MCF 10A (cell line): ENCODE measurements at regions not wholly inside any gene's neighbourhood (a gene's known extent, or its start where the extent isn't known, plus 50 kb on each side); places are given as distances from the start of the nearest gene placed in this dataset.

ENCODE experiments used
- BruUV-seq: library from RNA; stranded (reverse); fragments of 400-500 nt; replicated peaks from 2 replicates; lab custom pipeline; 2021; lab: Mats Ljungman, UMichigan
- CTCF ChIA-PET: fragments of 300-600 bp; sonication (Branson Sonifier 250); formaldehyde crosslinking; extraction: SDS; loops from one replicate; lab custom pipeline; 2021; ENCODE audit warnings: antibody characterized with exemption, inconsistent platforms; lab: Yijun Ruan, JAX
- POLR2A ChIA-PET: fragments of 300-600, 350-650 bp; sonication (Branson Sonifier 250); formaldehyde crosslinking; extraction: SDS; loops from one replicate; lab custom pipeline; 2020; ENCODE audit warnings: antibody characterized with exemption, inconsistent platforms; lab: Yijun Ruan, JAX
- DNase-seq: peaks from one replicate; pipeline ENCODE4 v3.0.0-alpha.2; 2018; ENCODE audit not compliant: unreplicated experiment
- H3K27ac Mint-ChIP-seq: one replicate; pipeline ENCODE4 v1.8.0; 2022; ENCODE audit warnings: mild to moderate bottlenecking, low read depth, mixed read lengths; ENCODE audit not compliant: unreplicated experiment
- H3K27me3 Mint-ChIP-seq: one replicate; pipeline ENCODE4 v1.8.0; 2022; ENCODE audit warnings: mixed read lengths; ENCODE audit not compliant: insufficient read depth, unreplicated experiment
- H3K36me3 Mint-ChIP-seq: one replicate; pipeline ENCODE4 v1.8.0; 2022; ENCODE audit warnings: mild to moderate bottlenecking, moderate library complexity, mixed read lengths; ENCODE audit not compliant: insufficient read depth, unreplicated experiment
- H3K4me1 Mint-ChIP-seq: one replicate; pipeline ENCODE4 v1.8.0; 2022; ENCODE audit warnings: mixed read lengths; ENCODE audit not compliant: insufficient read depth, unreplicated experiment
- H3K4me3 Mint-ChIP-seq: one replicate; pipeline ENCODE4 v1.8.0; 2022; ENCODE audit warnings: mild to moderate bottlenecking, moderate library complexity, mixed read lengths; ENCODE audit not compliant: unreplicated experiment
- H3K9me3 Mint-ChIP-seq: one replicate; pipeline ENCODE4 v1.8.0; 2022; ENCODE audit warnings: mixed read lengths; ENCODE audit not compliant: unreplicated experiment
- CTCF ChIP-seq: fragments of 200-600 bp; IDR thresholded peaks from one replicate; pipeline ENCODE4 v1.8.0; 2022; ENCODE audit warnings: antibody characterized with exemption, mild to moderate bottlenecking; ENCODE audit not compliant: unreplicated experiment
- intact Hi-C: fragments of 100-400 bp; cut with micrococcal nuclease; formaldehyde crosslinking; loops from 2 replicates; pipeline ENCODE4 v1.14.1; 2022

GRCh38 chr14:104282332-104283196 lies 144.2 kb downstream of the KIF26A start:
- no peaks in the 10 kb centered on the region for H3K4me1 Mint-ChIP-seq
- ChIA-PET CTCF (no interaction called here), POLR2A (no interaction called here)
- H3K9me3 Mint-ChIP-seq = no peaks in the 10 kb centered on the region
- no peaks in the 10 kb centered on the region for H3K36me3 Mint-ChIP-seq
- H3K27me3 Mint-ChIP-seq = peaks cover 43% of the 10 kb centered on the region
- TF ChIP-seq CTCF = no peak
- H3K27ac Mint-ChIP-seq = no peak overlapping the region
- no peak for DNase-seq
- intact Hi-C loops = no loop called here
- no TSS peak for BruUV-seq
- no peak overlapping the region for H3K4me3 Mint-ChIP-seq

GRCh38 chr14:104283197-104284106 lies 145.1 kb downstream of the KIF26A start:
- CTCF ChIA-PET = no interaction called here
- Mint-ChIP-seq H3K27ac (no peak overlapping the region), H3K36me3 (no peaks in the 10 kb centered on the region), H3K9me3 (peaks cover 2% of the 10 kb centered on the region), H3K4me1 (no peaks in the 10 kb centered on the region), H3K4me3 (no peak overlapping the region), H3K27me3 (peaks cover 34% of the 10 kb centered on the region)
- no peak for TF ChIP-seq CTCF
- BruUV-seq = no TSS peak
- POLR2A ChIA-PET = interaction anchor here (0.7 kb wide), 1 partner anchor 62 kb away, joined by 3 read pairs; no protein-coding TSS in a partner anchor
- intact Hi-C loops = no loop called here
- DNase-seq = no peak

- no peak for DNase-seq
- peaks cover 9% of the 10 kb centered on the region for H3K9me3 Mint-ChIP-seq
- intact Hi-C loops = no loop called here
- H3K27ac Mint-ChIP-seq = no peak overlapping the region
- no peaks in the 10 kb centered on the region for H3K36me3 Mint-ChIP-seq
- TF ChIP-seq CTCF = no peak
- H3K27me3 Mint-ChIP-seq = peaks cover 27% of the 10 kb centered on the region
- no TSS peak for BruUV-seq
- H3K4me3 Mint-ChIP-seq = no peak overlapping the region
- ChIA-PET CTCF (interaction anchor here (0.6 kb wide), 1 partner anchor 12 kb away, joined by 5 read pairs; no protein-coding TSS in a partner anchor), POLR2A (no interaction called here)
- no peaks in the 10 kb centered on the region for H3K4me1 Mint-ChIP-seq
Observed at GRCh38 chr14:104284107-104284592, 145.8 kb downstream of the KIF26A start.
